Hematopoietic multipotent progenitor cell treated with erythropoietin and hydrocortisone succinate and interleukin-3 and kit ligand, for 8 days (in vitro differentiated cells): ENCODE measurements at regions not wholly inside any gene's neighbourhood (a gene's known extent, or its start where the extent isn't known, plus 50 kb on each side); places are given as distances from the start of the nearest gene placed in this dataset.
"Not testable (repeated sequence)": the region's sequence is repeated elsewhere in the genome, so short reads cannot be mapped to it uniquely, and the experiment has no call there.

Source experiments
- DNase-seq: peaks from one replicate; pipeline ENCODE4 v3.0.0-alpha.2; 2015

DNA sequence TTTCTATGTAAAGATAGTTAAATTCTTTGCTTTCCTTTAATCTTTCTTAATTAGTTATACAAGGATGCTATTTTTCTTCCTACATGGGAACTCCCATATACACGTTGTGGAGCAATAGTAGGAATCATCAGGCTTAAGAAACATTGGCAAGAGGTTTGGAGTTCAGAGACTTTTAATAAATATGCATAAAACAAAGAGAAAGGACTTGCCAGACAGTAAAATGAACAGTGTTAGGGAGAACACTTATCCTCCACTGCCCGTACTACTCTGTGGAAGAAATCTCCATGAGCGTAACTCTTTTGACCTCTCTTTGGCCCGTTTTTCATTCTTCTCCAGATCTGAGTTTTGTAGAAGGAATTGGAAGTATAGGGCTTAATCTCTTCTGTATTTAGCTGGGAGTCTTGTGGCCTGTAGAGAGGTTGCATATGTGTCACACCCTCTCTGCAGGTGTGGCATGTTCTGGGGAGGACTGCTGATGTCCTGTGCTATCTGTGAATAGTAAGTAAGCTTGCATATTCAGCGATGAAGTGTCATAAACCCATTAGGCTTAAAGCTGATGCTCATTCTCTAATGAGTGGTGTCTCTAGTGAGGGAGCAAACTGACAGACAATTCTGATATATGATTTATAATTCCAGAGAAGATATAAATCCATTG lies 455.4 kb upstream of the FAR2 start:
- DNase-seq: no peak

DNA sequence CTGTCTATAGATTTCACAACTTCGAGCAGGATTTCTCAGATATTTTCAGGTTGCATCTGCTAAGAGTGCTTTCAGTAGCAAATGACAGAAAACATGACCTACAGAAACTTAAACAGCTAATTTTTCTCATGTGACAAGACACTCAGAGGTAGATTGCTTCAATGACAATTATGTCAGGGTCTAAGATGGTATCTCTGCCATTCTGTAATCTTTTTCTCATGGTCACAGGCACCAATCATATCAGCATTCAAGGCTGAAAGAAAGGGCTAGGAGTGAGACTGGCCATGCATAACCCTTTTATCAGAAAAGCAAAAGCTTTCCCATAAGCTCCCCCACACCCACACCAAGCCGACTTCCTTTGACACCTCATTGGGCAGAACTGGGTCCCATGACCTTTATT lies 450.5 kb upstream of the FAR2 start:
- no peak for DNase-seq

DNA sequence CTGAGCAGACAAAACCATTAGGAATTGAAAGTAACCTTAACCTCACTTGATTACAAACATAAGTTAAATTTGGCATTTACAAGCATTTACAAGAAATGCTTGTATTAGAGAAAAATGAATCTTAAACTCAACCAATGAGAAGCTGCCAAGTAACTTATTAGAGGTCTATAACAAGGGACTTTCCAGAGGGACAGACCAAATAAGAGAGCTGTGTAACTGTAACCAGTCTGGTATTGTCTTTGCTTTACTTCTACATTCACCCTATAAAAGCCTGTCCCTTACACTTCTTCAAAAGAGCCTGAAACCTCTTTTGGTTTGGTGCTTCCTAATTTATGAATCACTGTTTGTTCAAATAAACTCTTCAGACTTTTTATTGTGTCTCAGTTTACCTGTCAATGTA lies 450.0 kb upstream of the FAR2 start:
- no peak for DNase-seq

DNA sequence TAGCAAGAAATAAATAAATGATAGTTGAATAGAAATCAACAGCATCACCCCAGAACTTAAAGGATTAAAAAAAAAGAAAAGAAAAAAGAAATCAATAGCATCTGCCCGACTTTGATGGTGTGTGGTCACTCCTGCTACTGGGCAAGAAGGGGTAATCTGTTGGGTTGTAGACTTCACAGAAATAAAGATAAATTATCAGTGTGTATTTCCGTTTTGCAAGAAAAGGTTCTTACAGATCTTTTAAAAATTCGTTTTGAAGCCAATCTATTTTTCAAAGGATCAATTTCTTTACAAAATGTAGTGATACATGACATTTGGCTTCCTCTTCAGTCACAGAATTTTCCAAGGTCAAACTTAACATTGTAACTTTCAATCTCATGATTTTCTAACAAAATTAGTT lies 448.9 kb upstream of the FAR2 start:
- no peak for DNase-seq

DNA sequence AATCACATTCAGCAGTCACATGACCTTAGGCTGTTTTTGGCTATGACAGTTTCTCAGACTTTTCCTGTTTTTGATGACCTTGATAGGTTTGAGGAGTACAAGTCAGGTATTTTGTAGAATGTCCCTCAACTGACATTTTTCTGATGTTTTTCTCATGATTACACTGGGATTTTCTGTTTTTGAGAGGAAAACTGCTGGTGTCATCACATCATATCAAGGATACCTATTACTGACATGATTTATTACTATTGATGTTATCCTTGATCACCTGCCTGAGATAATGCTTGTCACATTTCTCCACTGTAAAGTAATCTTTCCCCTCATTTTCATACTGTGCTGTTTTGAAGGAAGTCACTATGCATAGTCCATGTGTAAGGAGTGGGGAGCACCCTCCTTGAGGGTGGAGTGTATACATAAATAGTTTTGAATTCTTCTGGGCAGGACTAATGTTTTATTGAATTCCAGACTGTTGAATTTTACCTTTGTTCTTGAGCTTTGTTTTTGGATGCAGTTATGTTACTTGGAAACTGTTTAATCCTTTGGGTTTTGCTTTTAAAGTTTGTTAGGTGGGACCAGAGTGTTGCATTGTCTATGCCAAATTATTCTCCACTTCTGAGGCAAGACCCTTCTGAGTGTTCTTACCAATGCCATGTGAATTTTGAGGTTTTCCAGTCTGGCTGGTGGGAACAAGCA lies 444.5 kb upstream of the FAR2 start:
- DNase-seq: no peak

DNA sequence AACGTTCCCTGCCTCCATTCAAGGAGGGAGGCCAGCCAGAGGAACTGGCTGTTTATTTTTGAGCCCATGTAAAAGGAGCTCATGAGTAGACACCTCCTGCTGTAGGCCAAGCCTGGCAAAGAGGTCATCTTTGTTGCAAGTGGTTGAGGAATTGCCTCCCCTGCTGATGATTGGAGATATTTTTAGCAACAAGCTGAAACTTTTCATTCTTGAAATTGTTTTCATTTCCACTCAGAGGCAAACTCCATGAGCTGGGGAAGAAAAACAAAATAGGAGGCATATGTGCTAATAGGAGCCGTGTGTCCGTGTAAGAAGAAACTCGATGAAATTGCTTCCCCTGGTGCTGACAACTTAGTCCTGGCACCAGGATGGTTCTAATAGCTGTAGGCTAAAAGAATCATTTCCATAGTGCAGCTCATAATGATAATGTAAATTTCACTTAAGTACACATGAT lies 440.1 kb upstream of the FAR2 start:
- no peak for DNase-seq

DNA sequence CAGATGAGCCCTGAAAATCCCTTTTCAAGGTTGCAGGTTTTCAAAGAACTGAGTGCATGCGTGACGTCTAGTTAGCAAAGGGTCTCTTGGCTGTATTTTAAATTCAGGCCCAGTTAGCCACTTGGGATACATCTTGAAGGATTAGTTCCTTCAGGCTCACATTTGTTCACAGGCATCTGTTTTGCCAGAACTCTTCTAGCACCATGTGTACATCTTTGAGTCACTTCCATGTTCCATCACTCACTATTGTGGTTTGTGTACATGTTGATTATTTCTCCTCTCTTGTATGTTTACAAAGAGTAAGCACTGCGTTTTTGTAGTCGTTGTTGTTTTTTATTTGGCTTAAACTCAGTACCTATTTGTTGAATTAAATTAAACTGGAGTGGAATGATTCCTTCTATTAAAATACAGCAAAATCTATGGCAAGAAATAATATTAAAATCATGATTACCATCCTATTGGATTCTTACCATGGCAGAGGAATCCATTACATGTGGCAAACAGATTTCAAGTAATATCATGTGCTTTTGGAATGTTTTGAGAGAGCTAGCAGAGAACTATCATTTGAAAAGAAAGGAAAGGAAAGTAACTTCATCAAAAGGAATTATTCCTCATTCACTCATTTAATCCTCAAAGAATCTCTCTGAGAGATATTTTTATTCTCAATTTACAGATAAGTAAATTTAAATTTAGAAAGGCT lies 438.9 kb upstream of the FAR2 start:
- no peak for DNase-seq

DNA sequence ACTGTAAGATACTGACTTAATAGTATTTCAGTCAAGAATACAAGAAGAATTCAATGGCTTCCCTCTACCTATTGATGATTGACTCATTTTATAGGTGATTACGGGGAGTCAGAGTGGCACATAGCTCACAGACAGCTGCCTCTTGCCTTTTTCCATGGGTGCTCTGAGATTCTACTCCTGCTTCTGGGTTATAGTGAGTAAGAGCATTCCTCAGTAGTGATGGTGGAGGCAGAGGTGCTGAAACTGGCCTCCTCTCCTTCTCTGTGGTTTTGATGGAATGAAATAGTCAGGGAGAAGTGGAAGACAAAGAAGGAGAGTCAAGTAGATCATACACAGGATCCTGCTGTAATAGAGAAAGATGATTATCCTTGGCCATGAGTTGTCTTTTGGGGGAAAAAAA lies 438.2 kb upstream of the FAR2 start:
- no peak for DNase-seq

DNA sequence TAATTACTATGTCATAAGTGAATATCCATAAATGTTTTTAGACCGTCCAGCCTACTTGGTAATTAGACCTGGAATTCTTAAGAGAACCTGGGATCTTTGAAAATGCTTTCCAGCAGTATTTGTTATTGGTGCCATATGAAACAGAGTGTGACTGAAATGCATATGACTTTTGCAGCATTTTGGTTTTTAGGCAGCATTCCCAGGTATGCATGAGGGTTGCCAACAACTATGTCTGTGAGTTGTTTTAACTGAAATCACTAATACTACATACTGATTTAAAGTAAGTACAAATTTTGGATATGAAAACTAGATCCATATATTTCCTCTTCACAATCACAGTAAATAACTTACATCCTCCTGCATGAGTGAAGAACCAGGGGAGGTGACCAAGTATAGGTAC lies 437.7 kb upstream of the FAR2 start:
- no peak for DNase-seq

DNA sequence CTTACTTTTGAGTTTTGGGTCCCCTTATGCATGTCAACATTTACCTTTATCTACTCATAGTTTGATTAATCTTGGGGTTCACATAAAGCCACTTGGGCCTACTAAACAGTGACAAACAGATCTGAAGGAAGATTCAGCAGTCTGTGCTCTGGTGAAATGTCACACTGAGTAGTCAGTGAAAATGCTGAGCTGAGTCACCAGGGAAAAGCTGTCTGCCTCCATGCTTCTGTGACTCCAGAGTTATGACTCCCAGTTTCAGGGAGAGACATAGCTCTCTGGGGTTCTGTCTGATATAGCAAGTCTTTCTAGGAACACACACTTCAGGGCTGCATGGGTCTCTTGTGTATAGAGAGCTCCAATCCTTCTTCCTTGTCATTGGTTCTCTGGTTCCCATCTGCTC lies 406.3 kb upstream of the FAR2 start:
- DNase-seq: no peak

DNA sequence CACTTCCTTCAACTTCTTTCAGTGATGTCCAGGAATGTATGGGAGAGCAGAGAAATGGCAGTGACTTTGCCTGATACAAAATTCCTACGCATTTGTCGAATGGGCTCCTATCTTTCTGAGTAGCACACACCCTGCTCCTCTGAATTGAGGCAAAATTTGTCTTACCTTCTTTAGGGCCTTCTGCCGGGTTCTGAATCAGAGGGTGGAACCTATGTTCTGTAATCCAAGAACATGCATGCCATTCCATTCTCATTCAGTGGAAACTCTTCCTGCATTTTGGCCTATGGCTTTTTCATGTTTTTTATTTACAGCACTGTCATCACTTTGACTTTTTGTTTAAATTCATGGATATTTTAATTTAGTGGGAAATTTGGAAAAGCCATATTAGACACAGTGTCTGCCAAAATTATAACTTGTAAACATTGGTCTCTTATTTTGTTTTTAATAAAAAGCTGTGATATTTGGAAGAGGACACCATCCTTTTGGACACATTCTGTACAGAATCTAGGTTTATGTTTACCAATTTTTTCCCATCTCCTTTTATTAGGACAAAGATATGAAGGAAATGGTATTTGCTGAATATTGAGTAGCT lies 402.2 kb upstream of the FAR2 start:
- DNase-seq: no peak

DNA sequence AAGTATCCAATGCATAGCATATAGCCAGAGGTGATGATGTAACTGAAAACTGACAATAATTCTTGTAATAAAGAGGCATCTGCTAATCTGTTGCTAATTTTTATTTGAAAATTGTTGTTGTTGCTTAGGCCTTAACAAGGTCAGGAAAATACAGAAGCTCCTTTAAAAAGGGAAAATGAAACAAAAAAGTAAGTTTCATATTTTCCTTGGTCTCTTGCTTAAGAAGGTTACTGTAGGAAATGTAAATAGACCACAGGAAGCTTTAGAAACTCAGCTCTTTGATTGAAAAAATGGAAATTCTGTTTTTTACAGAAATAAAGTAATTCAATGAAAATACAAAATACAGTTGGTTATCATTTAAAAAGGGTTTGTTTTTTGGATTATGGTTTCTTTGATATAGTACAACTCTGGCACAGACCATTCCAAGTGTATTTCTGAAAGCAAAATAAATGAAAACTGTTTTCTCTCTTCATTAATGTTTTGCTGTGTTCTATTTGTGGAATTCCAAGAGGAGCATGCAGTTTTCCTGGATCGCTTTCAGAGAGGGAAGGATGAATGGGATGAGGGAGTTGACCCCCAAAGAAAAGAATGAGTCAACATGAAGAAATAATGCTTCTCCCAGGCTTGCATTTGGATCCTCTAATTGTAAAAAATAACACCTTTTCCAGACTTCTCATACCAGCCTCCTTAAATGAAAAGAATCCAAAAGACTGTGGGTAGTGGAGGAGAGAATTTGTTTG lies 398.0 kb upstream of the FAR2 start:
- DNase-seq: no peak

DNA sequence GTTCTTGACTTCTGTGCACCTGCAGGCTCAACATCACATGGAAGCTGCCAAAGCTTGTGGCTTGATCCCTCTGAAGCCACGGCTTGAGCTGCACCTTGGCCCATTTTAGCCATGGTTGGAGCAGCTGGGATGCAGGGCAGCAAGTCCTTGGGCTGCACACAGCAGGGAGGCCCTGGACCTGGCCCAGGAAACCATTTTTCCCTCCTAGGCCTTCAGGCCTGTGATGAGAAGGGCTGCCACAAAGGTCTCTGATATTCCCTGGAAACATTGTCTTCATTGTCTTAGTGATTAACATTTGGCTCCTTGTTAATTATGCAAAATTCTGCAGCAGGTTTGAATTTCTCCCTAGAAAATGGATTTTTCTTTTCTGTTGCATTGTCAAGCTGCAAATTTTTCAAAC lies 394.1 kb upstream of the FAR2 start:
- DNase-seq: no peak

DNA sequence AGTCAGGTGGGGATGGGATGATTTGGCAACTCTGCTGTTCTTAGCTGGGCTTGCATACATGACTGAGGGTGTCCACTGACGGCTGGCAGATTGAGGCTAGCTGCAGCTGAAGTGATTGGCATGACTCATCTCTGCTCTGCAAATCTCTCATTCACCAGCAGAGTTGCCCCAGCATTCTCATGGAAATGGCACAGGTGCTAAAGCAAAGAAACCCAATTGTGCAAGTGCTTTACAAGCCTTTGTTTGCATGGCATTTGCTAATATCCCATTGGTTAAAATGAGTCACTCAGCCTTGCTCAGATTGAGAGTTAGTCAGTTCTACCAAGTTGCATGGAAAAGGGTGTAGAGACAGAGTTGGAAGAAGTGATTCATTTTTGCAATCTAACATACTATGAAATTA lies 389.7 kb upstream of the FAR2 start:
- DNase-seq: no peak

DNA sequence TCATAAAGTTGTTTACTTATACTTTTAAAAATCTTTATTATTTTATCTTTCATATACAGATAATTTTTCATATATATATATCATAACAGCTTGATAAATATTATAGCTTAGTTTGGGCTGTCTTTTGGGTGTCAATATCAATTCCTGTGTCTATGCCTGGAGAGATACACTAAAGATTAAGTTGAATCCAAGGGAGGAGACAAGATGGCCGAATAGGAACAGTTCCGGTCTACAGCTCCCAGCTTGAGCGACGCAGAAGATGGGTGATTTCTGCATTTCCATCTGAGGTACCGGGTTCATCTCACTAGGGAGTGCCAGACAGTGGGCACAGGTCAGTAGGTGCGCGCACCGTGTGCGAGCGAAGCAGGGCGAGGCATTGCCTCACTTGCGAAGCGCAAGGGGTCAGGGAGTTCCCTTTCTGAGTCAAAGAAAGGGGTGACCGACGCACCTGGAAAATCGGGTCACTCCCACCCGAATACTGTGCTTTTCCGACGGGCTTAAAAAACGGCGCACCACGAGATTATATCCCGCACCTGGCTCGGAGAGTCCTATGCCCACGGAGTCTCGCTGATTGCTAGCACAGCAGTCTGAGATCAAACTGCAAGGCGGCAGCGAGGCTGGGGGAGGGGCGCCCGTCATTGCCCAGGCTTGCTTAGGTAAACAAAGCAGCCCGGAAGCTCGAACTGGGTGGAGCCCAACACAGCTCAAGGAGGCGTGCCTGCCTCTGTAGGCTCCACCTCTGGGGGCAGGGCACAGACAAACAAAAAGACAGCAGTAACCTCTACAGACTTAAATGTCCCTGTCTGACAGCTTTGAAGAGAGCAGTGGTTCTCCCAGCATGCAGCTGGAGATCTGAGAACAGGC lies 388.8 kb upstream of the FAR2 start:
- not testable (repeated sequence) for DNase-seq

DNA sequence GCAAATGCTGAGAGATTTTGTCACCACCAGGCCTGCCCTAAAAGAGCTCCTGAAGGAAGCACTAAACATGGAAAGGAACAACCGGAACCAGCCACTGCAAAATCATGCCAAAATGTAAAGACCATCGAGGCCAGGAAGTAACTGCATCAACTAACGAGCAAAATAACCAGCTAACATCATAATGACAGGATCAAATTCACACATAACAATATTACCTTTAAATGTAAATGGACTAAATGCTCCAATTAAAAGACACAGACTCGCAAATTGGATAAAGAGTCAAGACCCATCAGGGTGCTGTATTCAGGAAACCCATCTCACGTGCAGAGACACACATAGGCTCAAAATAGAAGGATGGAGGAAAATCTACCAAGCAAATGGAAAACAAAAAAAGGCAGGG lies 387.2 kb upstream of the FAR2 start:
- DNase-seq: not testable (repeated sequence)

DNA sequence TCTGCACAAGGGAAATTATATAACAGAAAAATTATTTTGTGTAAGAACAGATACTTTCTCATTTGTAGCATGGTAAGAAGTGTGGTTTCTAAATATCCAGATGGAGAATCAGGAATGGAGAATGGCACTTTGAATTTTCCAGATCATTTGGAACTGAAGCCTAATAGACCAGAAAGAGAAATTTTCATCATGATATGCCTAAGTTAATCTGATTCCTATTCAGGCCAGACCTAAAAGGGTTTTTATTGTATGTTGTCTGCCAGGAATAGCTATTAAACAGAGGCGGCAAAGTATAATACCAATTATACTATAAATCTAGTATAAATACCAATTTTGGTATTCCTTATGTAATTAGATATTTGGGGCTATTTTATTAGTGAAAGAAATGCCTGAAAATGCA lies 382.7 kb upstream of the FAR2 start:
- no peak for DNase-seq

DNA sequence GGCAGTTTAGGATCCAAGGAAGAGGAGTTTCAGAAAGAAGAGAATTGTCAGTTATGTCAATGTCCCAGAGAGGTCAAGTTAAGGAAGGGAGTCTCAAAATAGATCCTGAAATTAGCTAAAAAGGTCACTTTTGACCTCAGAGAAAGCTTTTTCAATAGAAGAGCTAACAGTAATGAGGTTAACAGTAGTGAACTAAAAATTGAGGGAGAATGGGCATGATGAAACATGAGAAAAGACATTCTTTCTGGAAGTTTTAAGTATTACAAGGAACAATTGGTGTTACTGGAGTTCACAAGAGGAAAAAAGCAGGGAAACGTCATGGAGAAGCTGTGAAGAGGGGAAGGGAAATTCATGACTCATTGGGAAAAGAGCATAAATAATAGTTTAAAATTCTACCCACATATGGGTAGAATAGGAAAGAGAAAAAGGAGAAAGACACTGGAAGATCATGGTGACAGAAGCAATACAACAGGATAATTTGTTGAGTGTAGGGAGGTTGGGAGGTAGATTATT lies 381.2 kb upstream of the FAR2 start:
- no peak for DNase-seq

DNA sequence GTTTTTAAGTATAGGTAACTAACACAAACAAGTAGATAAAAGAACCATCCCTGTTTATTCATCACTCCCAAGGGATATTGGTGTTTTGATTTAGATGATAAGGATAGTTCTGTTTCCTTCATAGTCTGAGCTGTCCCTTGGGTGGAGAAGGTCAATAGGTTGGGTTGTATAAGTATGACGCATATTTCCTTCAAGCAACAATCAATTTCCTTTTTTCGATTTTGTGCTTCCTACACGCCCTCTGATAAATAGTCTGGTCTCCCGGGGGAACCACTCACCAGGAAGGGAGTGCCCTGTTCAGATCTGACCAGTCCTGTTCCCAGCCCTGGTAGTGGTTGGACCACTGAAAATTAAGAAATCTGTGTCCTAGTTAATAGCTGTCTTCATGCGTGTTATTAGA lies 378.8 kb upstream of the FAR2 start:
- no peak for DNase-seq

DNA sequence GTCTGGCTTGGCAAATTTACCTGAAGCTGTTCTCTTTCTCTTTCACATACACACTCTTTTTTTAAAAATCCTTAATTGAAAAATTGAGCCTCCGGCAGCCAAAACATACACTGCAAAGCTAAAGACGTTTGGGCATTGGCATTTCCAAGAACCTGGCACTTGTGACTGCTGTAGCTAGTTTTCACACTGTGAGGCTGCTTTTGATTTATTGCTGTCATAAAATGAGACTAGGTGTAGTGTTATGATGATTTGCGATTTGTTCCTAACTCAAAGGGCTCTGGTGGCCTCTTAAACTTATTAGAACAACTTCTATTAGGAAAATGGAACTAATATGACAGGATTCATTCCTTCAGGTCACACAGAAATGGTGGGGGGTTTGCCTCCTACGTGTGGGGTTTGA lies 377.1 kb upstream of the FAR2 start:
- no peak for DNase-seq

DNA sequence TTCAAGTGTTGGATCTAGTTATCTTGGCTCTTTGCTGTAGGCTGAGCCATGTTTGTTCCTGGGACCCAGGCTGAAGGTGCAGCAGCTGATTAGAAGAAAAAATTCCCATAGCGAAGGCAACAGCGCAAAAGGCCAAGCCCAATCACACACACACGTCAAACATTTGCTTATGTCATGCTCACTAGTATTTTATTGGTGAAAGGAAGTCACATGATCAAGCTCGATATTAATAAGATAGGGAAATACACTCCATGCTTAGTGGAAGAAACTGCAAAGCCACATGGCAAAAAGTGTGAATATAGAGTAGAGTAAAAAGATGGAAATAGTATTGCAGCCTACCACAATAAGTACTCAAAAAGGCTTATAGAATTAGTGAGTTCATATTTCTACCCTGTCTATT lies 373.5 kb upstream of the FAR2 start:
- DNase-seq: no peak

DNA sequence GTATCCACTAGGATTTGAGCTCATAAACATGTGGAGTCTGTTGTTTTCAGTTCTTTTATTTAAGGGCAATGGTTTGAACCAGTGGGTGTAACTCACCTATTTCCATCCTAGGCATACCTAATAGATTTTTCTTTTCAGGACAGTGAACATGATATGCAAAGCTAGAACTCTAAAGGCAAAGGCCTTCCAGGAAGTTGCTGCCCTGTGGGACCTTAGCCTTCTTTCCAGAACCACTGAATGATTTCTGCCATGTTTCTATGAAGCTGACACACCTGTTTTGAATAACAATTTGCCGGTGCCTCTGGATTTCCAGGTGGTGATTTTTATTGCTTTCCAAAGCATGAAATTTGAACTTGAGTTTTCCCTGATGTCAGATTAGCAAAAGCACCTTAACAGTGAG lies 372.9 kb upstream of the FAR2 start:
- no peak for DNase-seq
